GM18907 (cell line): ENCODE measurements at regions not wholly inside any gene's neighbourhood (a gene's known extent, or its start where the extent isn't known, plus 50 kb on each side); places are given as distances from the start of the nearest gene placed in this dataset.
A peak's percentile ranks its signal among the peaks of the same experiment; 100 is the strongest.

Experiments
- ATAC-seq: cut with Tn5 transposase; IDR thresholded peaks from one replicate; pipeline ENCODE4 v1.9.1; 2021; ENCODE audit warnings: mild to moderate bottlenecking, moderate library complexity; ENCODE audit not compliant: unreplicated experiment

GRCh38 chr3:193844472-193844871 is 251.5 kb downstream of the OPA1 start:
- no peak for ATAC-seq

- ATAC-seq, result no peak
These were observed 252.1 kb downstream of the OPA1 start for GRCh38 chr3:193845144-193845543.

DNA sequence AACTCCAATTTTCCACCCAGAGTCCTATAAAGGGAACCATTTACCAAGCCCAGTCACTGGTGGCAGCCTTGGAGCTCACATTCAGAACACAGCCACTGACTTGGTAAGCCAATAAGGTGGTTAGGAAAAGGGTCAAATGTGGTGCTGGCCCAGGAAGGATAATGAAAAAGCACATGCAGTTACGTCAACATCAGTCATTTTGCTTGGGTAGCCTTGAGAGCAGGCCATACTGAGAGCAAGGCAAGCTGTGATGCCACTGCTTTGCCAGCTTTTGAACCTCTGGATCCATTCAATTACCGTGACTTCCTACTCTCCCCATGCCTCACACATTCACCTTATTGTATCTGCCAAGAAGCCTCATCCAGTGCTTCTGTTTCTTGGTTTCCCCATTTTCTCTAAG is 253.6 kb downstream of the OPA1 start:
- ATAC-seq, result no peak

- ATAC-seq, result no peak
These were observed 254.4 kb downstream of the OPA1 start for GRCh38 chr3:193847402-193847801.

- no peak for ATAC-seq
These were observed 255.5 kb downstream of the OPA1 start for GRCh38 chr3:193848547-193848946.

- ATAC-seq, result no peak
These were observed 257.1 kb downstream of the OPA1 start for GRCh38 chr3:193850084-193850619.

GRCh38 chr3:193851428-193851847 is 258.4 kb downstream of the OPA1 start:
- no peak for ATAC-seq

DNA sequence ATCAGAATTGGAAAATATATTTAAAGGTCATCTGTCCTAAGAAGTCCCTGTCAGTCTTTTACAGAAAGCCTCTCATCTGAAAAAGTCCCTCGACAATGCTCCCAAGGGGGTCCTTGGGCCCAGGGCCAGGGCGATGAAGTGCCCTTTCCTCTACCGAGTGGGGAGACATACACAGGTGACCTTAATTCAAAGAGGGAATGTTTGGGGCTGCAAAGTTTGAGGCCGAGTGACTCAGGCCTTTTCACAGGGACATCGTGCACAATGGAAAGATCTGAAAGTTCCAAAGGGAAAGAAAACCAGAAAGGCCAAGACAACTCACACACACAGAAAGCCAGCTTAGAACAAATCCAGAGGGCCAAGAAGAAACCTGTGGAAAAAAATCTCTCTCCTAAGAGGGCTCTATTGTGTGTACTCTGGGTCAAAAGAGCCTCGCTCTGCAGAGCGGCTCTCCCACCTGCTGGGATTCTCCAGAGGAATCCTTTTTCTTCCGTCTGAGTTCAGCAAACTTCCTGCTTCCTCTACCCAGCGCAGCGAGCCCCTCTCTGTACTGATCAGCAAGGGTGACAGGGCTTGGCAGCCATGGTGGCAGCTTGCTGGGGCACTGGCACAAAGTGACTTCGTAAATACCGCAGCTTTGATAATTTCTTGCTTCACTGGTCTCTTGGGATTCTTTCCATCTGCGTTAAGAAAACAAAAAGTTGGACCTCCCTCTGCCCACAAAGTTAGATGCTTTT is 259.1 kb downstream of the OPA1 start:
- no peak for ATAC-seq

GRCh38 chr3:193852901-193853300 is 259.9 kb downstream of the OPA1 start:
- ATAC-seq, result no peak

- no peak for ATAC-seq
These were observed 260.7 kb downstream of the OPA1 start for GRCh38 chr3:193853511-193854219.

GRCh38 chr3:193857996-193858395 is 265.0 kb downstream of the OPA1 start:
- no peak for ATAC-seq

DNA sequence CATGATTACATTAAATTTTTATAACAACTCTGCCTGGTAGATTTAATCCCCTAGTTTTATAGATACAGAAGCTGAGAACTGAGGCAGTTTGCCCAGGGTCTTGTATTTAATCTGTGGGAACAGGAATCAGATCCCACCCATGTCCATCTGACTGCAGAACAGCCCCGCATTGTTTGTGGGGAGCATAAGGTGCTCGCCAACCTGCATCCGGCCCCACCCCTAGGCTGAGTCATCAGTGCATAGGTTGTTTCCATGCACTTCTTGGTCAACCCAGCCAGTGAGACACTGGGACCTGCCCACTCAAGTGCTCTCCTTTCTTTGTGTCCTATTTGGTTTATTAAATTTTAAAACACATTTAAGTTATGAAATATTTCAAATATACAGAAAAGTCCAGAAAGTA is 266.2 kb downstream of the OPA1 start:
- ATAC-seq, result no peak

GRCh38 chr3:193861012-193861411 is 268.0 kb downstream of the OPA1 start:
- ATAC-seq, result no peak

DNA sequence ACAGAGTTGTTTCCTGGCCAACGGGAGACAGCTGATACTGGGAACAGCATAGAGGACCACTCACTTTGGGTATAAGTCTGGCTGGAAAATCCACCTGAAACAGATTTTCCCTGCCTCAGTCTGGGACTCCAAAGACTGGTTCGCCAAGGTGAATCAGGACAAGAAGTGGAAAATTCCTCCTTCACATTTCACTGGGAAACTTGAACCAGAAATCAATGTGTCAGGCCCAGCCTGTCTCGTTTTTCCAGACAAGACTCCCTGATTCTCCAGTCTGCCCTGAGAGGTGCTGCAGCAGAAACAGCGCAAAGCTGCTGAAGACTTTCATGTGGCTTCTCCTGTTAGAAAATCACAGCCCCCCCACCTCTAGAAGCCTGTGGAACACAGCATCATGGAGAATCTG is 269.8 kb downstream of the OPA1 start:
- no peak for ATAC-seq

DNA sequence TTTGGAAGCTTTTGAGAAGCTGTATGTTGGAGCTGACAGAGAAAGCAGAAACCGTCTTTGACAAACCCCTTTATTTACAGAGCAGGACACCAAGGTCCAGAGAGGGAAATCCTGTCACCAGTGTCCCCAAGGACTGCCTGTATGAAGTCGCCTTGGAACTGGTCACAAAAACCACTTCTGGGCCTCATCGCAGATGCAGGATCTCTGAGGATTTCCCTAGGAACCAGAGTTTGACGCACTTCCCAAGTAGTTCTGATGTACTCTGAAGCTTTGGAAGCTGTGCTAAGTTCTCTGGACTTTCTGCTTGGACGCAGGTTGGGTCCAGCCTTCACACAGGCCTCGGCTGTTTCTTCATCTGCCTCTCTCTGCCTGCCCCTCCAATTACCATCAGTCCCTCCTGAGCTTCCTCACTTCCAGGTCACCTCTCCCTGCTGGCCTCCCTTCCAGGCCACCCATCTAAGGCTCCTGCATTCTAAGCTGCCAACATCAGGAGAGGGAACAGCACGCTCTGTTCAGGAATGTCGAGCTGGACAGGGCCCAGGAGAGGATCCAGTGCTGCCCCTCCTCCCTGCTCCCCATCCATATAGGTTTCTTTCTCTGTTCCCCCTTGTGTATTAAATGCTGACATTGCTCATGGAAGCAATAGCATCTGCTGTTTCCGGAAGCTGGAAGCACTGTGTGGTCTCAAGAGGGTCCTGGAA is 270.8 kb downstream of the OPA1 start:
- no peak for ATAC-seq

- peak; percentile 86 for ATAC-seq
These were observed 270.6 kb upstream of the HES1 start for GRCh38 chr3:193865339-193865738.

GRCh38 chr3:193865896-193866480 is 270.0 kb upstream of the HES1 start:
- ATAC-seq, result no peak

- peak; percentile 40 for ATAC-seq
These were observed 267.4 kb upstream of the HES1 start for GRCh38 chr3:193868590-193868989.

- no peak for ATAC-seq
These were observed 266.4 kb upstream of the HES1 start for GRCh38 chr3:193869221-193870201.
